Stimulated activated CD4-positive, alpha-beta T cell treated with anti-CD3 and anti-CD28 coated beads, TNF-alpha, amount 100 ng/mL, for 4 hours (primary cell): ENCODE measurements at regions not wholly inside any gene's neighbourhood (a gene's known extent, or its start where the extent isn't known, plus 50 kb on each side); places are given as distances from the start of the nearest gene placed in this dataset.

Source experiments
- DNase-seq, 3 experiments: peaks; one replicate each; pipeline ENCODE4 v3.0.0-alpha.2; 2020; ENCODE audit warnings: low read depth in 3 of 3

- no peak for DNase-seq
Observed at GRCh38 chr18:24672165-24672941, 211.9 kb downstream of the HRH4 start.

- DNase-seq, result no peak
Observed at GRCh38 chr18:24674200-24674599, 213.8 kb downstream of the HRH4 start.

- no peak for DNase-seq
Observed at GRCh38 chr18:24674605-24675004, 214.2 kb downstream of the HRH4 start.

DNA sequence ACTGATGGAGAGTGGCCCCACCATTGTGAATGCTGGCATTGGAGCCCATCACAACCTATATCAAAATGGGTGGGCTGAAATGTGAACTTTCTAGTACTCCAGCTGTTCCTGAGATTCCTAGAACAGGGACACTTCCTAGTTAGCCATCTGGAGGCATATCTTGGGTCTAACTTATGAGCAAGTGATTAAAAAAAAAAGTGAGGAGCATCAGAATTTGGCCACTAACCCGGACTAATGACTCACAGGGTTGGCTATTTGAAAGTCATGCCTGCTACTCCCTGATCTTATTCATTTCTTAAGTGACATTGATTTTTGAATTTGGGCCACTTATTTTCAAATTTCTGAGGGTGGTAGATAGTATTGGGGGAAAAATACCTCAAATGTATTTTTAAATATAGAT is 216.6 kb downstream of the HRH4 start:
- no peak for DNase-seq

DNA sequence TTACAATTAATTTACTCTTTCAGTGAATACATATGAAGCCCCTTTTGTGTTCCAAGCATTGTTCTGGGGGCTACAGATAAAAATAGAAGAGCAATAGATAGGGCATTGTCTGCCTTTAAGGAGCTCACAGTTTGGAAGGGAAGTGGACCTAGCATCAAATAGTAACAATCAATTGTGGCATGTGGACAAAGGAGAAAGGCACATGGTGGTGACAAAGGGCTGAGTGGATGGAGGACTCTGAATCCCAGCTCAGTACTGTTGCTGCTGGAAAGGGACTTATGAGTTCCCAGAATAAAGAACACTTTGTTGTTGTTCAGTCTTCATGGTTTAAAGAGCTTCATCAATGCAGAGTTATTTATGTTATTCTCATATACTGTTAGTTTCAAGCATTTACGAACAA is 217.7 kb downstream of the HRH4 start:
- DNase-seq, result no peak

- DNase-seq, result no peak
Observed at GRCh38 chr18:24678626-24679025, 218.2 kb downstream of the HRH4 start.

DNA sequence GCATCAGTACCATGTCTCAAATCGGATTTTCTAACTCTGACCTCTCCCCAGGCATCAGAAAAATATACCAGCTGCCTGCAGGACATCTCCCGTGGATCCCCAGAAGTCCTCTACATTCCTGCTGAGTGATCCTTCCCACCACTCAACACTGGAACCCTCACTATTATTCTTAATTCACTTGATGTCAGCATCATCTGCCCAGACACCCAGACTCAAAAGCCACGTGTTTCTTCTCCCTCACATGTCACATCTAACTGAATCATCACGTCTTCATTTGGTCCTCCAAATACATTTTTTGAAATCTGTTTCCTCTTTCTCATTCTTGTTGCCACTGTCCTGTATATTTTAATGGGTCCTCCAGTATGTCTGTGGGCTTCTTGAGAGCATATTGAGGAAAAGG is 218.6 kb downstream of the HRH4 start:
- no peak for DNase-seq

GRCh38 chr18:24683925-24684324 is 223.5 kb downstream of the HRH4 start:
- DNase-seq, result no peak

GRCh38 chr18:24685254-24685959 is 225.0 kb downstream of the HRH4 start:
- no peak for DNase-seq

DNA sequence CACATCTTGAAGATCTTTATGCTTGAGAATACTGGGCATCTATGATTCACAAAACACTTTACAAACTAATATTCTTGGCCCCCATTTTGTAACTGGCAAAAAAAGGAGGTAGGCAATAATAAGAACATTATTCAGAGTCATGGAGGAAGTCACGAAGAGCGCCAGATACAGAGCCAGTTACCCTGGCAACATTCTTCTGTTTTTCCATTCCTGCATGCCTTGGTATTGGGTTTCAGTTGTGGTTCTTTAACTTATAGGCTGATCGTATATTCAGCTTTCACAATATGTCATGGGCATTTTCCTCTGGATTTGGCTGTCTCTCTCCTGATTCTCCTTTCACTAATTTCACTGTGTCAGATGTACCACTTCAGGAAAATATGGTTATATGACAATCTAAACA is 234.7 kb downstream of the HRH4 start:
- no peak for DNase-seq

- no peak for DNase-seq
Observed at GRCh38 chr18:24702001-24702515, 241.6 kb downstream of the HRH4 start.

DNA sequence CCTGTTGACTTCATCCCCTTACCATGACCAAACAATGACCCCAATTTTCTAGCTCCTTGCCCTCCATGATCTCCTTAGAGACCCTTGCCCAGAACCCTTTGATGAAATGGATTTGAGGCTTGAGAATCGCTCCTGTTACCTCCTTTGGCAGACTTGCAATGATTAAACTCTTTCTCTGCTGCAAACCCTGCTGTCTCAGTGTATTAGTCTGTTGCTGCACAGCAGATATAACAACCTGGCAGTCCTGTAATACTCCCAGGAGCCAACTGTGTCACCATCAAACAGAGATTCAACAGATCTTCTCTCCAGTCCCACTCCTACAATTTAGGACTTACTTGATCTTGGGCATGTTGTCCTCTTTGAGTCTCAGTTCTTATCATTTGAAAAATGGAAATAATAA is 242.9 kb downstream of the HRH4 start:
- no peak for DNase-seq

- DNase-seq, result no peak
Observed at GRCh38 chr18:24704946-24705630, 244.7 kb downstream of the HRH4 start.

DNA sequence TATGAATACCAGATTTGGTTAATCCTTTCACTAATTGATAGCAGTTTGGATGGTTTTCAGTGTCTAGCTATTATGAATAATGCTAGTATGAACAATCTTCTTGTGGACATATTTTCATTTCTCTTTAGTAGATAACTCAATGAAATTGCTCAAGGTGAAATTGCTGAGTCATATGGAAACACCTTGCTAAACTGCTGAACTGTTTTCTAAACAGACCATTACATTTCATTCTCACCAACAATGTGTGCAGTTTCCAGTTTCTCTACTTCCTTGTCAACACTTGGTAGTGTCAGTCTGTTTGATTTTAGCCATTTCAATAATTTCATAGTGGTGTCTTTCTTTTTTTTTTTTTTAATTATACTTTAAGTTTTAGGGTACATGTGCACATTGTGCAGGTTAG is 250.0 kb downstream of the HRH4 start:
- DNase-seq, result no peak

DNA sequence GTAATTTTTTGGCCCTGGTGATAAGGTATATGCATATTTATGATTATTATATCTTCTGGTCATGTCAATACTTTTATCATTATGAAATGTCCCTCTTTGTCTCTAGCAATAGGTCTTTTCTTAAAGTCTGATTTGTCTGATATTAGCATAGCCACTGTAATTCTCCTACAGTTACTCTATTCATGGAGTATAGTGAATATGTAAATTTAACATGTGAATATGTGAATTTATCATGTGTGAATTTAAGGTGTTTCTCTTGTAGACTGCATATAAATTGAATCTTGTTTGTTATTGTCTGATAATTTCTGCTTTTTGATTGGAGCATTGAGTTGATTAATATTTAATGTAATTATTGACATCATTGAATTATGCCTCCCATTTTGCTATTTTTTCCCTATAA is 259.4 kb downstream of the HRH4 start:
- no peak for DNase-seq

- DNase-seq, result no peak
Observed at GRCh38 chr18:24721388-24721787, 261.0 kb downstream of the HRH4 start.

- DNase-seq, result no peak
Observed at GRCh38 chr18:24725644-24726415, 265.4 kb downstream of the HRH4 start.

- peak; percentile 8 to 17 (median 9) for DNase-seq
Observed at GRCh38 chr18:24726727-24727492, 266.5 kb downstream of the HRH4 start.

DNA sequence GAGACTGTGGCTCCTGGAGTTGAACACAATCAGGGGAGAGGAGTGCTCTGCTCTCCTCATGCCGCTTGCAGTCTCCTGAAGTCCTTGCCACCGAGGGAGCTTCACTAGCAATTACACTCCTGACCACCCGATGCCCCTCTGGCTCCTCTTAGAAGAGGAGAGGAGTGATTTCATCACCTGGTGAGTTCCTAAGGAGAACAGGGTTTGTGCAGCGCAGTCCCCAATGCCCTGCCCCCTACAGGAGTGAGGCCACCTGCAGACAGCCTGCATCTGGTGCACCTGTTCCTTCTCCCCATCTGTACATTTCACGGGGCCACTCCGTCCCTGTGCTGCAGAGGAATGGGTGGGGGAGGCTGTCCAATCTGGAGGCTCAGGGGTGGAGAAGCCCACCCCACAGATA is 267.2 kb downstream of the HRH4 start:
- DNase-seq, result no peak

DNA sequence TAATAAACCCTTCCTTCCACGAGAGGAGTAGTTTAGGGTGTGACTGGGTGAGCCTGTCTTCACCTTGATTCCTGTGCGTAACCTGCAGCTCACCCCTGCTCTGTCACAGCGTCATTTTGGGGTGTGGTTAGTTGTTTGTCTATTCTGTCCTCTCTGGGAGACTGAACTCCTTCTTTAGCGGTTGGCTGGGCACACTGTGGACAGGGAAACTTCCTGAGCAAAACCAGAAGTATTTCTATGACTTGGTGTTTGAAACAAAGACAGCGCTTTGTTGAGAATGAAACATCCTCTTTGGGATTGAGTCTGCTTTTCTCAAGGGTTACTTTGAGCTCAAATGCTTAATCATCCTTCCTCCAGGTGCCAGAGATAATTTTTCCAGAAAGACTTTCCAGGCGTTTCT is 270.7 kb downstream of the HRH4 start:
- no peak for DNase-seq

DNA sequence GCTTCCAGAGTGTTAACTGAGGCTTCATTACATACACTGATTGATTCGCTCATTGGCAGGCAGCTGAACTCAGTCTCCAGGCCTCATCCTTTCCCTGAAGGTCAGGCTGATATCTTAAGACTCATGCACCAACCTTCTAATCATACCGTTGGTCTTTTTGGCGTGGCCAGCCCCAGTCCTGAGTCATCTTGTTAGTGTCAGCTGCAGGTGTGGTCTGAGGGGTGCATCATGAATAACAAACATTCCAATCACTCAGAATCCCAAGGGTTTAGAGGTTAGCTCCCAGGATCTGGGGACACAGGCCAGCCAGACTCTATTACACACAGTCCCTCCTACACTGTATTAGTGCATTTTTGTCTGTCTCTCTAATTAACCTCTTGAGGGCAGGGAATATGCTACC is 271.5 kb downstream of the HRH4 start:
- DNase-seq, result no peak
